DND-41 (cell line): ENCODE measurements at regions not wholly inside any gene's neighbourhood (a gene's known extent, or its start where the extent isn't known, plus 50 kb on each side); places are given as distances from the start of the nearest gene placed in this dataset.

Source experiments
- ATAC-seq: fragments of 200-7000 bp; cut with Tn5 transposase; 3 replicates; pipeline ENCODE4 v1.9.1; 2021; ENCODE audit warnings: low read depth; ENCODE audit not compliant: insufficient read depth
- DNase-seq: peaks from one replicate; pipeline ENCODE4 v3.0.0-alpha.2; 2020
- H2AFZ ChIP-seq: 2 replicates; pipeline ENCODE4 v1.6.0; 2012; ENCODE audit warnings: low read depth, low read length
- H3K27ac ChIP-seq: 2 replicates; pipeline ENCODE4 v1.5.1; 2012; ENCODE audit warnings: low read length, inconsistent platforms
- H3K27me3 ChIP-seq: fragments of 200-600 bp; sonication (generic); 2 replicates; pipeline ENCODE4 v1.6.0; 2012; ENCODE audit warnings: low read length, mild to moderate bottlenecking, inconsistent platforms; ENCODE audit not compliant: insufficient read depth, poor library complexity
- H3K36me3 ChIP-seq: 2 replicates; pipeline ENCODE4 v1.5.1; 2012; ENCODE audit warnings: low read length, inconsistent platforms; ENCODE audit not compliant: insufficient read depth
- H3K4me1 ChIP-seq: 2 replicates; pipeline ENCODE4 v1.5.1; 2012; ENCODE audit warnings: mild to moderate bottlenecking, low read length; ENCODE audit not compliant: insufficient read depth
- H3K4me2 ChIP-seq: 2 replicates; pipeline ENCODE4 v1.6.0; 2012; ENCODE audit warnings: mild to moderate bottlenecking, moderate library complexity, low read length, inconsistent platforms; ENCODE audit not compliant: insufficient read depth
- H3K4me3 ChIP-seq, 2 experiments: fragments of 200-600 bp in 1 of 2; shearing (Covaris generic) in 1 of 2; 2 replicates each; pipeline ENCODE4 v1.5.1; 2012 to 2016; ENCODE audit warnings: inconsistent platforms in 2 of 2, low read length in 2 of 2, mild to moderate bottlenecking in 2 of 2, low read depth in 1 of 2, moderate library complexity in 1 of 2
- H3K79me2 ChIP-seq: 2 replicates; pipeline ENCODE4 v1.6.0; 2012; ENCODE audit warnings: low read length, inconsistent platforms; ENCODE audit not compliant: insufficient read depth
- H3K9ac ChIP-seq: 2 replicates; pipeline ENCODE4 v1.6.0; 2012; ENCODE audit warnings: low read depth, mild to moderate bottlenecking, inconsistent platforms, low read length, moderate library complexity
- H3K9me3 ChIP-seq: 2 replicates; pipeline ENCODE4 v1.5.1; 2012; ENCODE audit warnings: low read length, moderate library complexity, mild to moderate bottlenecking, inconsistent platforms; ENCODE audit not compliant: insufficient read depth, severe bottlenecking
- H4K20me1 ChIP-seq: 2 replicates; pipeline ENCODE4 v1.6.0; 2012; ENCODE audit warnings: low read length; ENCODE audit not compliant: insufficient read depth
- EZH2 ChIP-seq: IDR thresholded peaks from 3 replicates; pipeline ENCODE4 v1.6.1; 2012; ENCODE audit warnings: borderline replicate concordance, low read depth, mild to moderate bottlenecking, moderate library complexity, low read length, inconsistent platforms; ENCODE audit not compliant: severe bottlenecking
- TF ChIP-seq, protein P1 (sequence below): IDR thresholded peaks from 2 replicates; pipeline ENCODE4 v1.5.1; 2012; ENCODE audit warnings: borderline replicate concordance, low read length, moderate library complexity, mild to moderate bottlenecking; ENCODE audit not compliant: poor library complexity, severe bottlenecking; ENCODE audit errors: extremely low read depth

DNA sequence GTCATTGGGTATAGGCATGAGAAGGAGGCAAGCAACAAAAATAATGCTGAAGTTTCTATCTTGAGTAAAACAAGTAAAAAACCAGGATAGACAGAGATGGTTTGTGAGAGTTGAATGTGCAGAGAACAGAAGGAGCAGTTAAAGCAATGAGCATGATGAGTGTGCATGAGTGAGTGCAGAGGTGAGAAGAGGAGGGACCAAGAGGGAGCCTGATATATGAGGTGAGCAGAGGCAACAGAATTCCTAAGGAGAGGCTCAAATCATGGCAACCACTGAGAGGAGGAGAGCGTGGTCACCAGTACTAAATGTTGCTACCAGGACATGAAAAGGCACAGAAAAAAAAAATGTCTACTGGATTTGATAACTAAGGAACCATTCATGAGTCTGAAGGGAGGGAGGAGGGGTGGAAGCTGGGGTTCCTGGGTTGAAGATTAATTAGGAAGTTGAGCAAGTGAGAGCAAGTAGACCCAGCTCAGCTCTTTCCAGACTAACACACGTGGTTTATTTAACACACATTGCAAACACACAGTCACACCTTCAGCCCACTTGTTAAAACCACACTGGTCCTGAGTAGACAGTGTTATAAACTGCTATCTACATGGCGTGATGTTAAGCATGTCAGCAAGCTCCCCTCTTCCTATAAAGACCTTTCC lies 69.0 kb upstream of the IQCM start:
- Histone ChIP-seq H3K79me2 (no peaks in the 10 kb centered on the region), H3K27ac (no peak overlapping the region), H3K9ac (no peak overlapping the region), H2AFZ (no peak overlapping the region), H3K4me3 (no peak overlapping the region), H3K27me3 (no peaks in the 10 kb centered on the region), H4K20me1 (no peaks in the 10 kb centered on the region), H3K9me3 (no peaks in the 10 kb centered on the region), H3K36me3 (no peaks in the 10 kb centered on the region), H3K4me1 (no peaks in the 10 kb centered on the region), H3K4me2 (no peak overlapping the region)
- no peak for ATAC-seq
- no peak for DNase-seq
- no peak for TF ChIP-seq EZH2
- TF ChIP-seq, protein P1, sequence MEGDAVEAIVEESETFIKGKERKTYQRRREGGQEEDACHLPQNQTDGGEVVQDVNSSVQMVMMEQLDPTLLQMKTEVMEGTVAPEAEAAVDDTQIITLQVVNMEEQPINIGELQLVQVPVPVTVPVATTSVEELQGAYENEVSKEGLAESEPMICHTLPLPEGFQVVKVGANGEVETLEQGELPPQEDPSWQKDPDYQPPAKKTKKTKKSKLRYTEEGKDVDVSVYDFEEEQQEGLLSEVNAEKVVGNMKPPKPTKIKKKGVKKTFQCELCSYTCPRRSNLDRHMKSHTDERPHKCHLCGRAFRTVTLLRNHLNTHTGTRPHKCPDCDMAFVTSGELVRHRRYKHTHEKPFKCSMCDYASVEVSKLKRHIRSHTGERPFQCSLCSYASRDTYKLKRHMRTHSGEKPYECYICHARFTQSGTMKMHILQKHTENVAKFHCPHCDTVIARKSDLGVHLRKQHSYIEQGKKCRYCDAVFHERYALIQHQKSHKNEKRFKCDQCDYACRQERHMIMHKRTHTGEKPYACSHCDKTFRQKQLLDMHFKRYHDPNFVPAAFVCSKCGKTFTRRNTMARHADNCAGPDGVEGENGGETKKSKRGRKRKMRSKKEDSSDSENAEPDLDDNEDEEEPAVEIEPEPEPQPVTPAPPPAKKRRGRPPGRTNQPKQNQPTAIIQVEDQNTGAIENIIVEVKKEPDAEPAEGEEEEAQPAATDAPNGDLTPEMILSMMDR = no peak

DNA sequence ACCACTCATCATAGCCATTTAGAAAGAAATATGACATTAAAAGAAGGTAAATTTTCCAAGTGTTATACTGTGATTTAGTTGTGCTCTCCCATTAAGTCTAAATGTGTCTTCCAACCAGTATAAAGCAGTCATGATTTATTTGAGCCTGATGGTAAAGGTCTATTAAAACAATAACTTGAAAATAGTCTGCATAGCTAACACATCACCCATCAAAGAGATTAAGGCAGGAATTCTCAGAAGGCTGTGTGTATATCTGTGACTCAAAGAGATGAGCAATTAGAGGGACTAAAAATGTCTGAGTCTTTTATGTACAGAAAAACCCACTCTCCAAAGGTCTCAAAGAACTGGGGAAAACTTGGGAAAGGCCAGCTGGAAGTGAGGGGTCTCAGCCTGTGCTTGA lies 70.3 kb upstream of the IQCM start:
- no peaks in the 10 kb centered on the region for H3K4me1 ChIP-seq
- no peak overlapping the region for H3K27ac ChIP-seq
- no peaks in the 10 kb centered on the region for H4K20me1 ChIP-seq
- no peaks in the 10 kb centered on the region for H3K9me3 ChIP-seq
- H3K27me3 ChIP-seq = no peaks in the 10 kb centered on the region
- no peak overlapping the region for H3K9ac ChIP-seq
- DNase-seq (no peak), ATAC-seq (no peak)
- no peak overlapping the region for H2AFZ ChIP-seq
- no peak overlapping the region for H3K4me3 ChIP-seq
- no peaks in the 10 kb centered on the region for H3K36me3 ChIP-seq
- no peak overlapping the region for H3K4me2 ChIP-seq
- TF ChIP-seq, protein P1 = no peak
- TF ChIP-seq EZH2 = no peak
- no peaks in the 10 kb centered on the region for H3K79me2 ChIP-seq

DNA sequence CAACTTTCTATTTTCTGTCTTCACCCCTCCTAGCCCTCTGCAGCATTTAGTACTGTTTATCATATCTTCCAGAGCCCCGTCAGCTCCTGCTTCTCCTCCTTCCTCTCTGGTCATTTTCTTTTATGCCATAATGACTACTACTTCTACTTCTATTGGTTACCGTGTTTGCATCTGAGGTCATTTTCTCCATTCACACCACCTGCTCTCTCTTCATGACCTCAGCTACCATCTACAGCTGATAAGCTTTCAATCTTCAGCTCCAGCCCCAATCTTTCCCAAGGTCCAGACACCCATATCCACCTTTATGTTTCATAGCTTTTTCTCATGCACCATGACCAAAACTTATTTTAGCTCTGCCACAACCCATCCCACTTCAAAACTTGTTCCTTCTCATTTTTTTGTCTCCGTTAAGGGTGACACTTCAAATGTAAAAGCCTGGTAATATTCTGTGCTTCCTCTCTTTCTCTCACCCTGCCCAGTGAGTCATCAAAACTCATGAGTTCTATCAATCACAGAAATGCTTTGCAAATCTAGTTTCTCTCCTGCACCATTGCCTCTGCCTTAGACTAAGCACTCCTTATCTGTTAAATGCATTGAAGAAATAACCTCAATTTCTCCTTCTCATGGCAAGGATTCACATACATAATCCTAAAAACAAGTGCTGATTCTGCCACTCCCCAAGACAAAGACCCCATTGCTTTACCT lies 71.3 kb upstream of the IQCM start:
- H3K27ac ChIP-seq = no peak overlapping the region
- no peak overlapping the region for H3K4me3 ChIP-seq
- H2AFZ ChIP-seq = no peak overlapping the region
- H3K79me2 ChIP-seq = no peaks in the 10 kb centered on the region
- no peak for DNase-seq
- no peaks in the 10 kb centered on the region for H3K36me3 ChIP-seq
- no peak overlapping the region for H3K4me2 ChIP-seq
- H3K4me1 ChIP-seq = no peaks in the 10 kb centered on the region
- no peaks in the 10 kb centered on the region for H3K9me3 ChIP-seq
- ATAC-seq = no peak
- TF ChIP-seq, protein P1 = no peak
- no peak for TF ChIP-seq EZH2
- no peak overlapping the region for H3K9ac ChIP-seq
- no peaks in the 10 kb centered on the region for H4K20me1 ChIP-seq
- H3K27me3 ChIP-seq = no peaks in the 10 kb centered on the region
